ENCODE measurements at regions not wholly inside any gene's neighbourhood (a gene's known extent, or its start where the extent isn't known, plus 50 kb on each side); places are given as distances from the start of the nearest gene placed in this dataset.

DNA sequence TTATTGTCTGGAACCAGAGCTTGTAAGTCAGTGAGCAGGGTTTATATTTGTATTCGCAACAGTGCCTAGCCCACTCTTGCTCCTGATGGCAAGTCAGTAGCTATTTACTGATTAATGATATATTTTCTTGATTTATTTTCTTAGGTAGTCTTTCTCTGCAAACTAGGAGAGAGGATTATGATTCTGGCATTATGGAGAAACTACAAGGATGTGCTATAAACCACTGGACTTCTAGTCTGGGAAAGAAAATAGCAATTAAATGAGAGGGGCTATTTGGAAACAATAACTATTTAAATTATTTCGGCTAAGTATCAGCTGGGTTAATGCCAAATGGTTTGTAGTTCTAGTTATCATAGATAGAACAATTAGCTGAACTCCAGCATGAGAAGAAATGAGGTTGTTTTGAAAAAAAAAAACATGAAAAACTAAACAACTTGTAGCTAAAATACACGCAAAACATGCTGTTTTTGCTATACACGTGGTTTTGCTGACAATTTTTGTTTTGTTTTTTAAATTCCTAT is 304.9 kb upstream of the TCF21 start:
- no peak for DNase-seq

DNA sequence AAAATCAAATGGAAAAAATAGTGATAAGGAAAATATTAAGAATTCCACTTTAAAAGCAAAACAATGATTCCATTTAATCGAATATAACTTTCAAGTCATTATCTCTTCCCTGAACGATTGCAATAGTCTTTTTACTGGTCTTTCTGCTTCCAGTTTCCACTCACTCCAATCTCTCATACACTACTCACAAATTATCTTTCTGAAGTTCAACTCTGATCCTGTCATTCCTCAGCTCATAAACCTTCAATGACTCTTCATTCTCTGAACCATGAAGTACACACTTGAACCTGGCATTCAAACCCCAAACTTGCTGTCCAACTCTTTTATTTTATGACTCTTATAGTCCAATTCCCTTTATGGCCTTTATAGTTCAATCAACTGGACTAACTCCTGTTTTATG is 304.1 kb upstream of the TCF21 start:
- no peak for DNase-seq

DNA sequence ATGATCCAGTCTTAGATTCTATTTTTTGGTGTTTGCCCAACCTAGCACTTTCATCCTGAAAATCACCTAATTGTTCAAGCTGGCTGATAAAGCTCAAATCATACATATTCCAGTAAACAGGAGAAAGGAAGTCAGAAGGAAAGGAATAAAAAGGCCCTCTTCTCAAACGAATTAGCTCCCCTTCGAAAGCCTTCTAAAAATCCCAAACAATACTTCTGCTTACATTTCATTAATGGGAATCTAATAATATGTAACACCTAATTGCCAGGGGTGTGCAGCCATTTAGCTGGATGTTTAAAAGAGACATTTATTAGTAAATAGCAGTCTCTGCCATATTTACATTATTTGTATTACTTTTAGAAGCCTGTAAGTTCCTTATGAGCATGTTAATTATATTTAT is 302.9 kb upstream of the TCF21 start:
- no peak for DNase-seq

DNA sequence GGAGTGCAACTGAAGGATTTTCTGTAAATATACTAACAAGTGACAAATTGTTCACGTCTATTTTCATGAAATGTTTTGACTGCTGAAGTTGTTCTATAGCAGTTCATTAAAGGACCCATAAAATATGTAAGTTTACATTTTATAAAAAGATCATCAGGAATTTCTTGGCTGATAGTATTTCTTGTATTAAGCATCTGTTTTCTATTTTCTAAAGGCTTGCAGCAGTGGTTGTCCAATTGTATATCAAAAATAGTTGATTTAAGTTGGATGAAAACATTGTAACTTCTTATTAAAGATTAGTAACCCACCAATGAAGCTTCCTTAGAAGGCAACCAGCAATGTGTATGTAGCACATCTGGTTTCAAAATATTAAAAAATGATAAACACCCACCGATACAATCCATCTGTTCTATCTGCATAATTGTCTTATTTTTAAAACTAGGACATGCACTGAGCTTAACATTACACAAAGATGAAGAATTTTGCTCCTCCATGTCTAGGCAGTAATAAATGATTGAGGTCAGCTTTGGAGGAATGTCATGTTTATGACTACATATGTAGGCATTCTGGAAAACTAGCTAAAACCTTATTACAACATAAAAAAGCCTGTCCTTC is 301.3 kb upstream of the TCF21 start:
- DNase-seq = no peak

DNA sequence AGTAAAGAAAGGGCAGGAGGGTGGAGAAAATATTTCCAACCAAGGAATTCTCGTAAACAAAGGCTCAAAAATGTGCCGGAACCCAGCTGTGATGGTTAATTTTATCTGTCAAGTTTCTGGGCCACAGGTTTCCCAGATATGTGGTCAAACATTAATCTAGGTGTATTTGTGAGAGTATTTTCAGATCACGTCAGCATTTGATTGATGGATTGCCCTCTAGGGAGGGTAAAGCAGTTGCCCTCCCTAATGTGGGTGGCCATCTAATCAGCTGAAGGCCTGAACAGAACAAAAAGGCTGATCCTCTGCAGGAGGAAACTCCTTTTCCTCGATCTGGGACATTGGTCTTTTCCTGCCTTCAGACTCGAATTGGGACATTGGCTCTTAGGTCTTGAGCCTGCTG is 298.7 kb upstream of the TCF21 start:
- DNase-seq = no peak

DNA sequence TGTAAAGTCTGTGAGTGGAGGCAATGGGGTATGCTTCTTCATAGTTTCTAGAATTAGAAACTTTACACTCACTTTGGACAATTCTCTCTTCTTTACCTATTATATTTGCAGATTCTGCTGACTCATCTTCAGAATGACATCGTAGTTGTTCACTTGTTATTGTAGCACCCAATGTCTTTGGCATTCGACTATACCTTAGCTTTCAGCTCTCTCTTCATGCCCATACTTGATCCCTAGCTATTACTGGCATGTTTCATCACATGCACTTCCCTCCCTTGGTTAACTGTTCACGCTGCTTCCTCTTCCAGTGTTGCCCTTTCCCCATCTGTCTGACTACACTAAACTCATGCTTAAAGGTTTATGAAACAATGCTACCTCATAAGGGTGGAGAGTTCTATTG is 298.1 kb upstream of the TCF21 start:
- DNase-seq = no peak

DNA sequence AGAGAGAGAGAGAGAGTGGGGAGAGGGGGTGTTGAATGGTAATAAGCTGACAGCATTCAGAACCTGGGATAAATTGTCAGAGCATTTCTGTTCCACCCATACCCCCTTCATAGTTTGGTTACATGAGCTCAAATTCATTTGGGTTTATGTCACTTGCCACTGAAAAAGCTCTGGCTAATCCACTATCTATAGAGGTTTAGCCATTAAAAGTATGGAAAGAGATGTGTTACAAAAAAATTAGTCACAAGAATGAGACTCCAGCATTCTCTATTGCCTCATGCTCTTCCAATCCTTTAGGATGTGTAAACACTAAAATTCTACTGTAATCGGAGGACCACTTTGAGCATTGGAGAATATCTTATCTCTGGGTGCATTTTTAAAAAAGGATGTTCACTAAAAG is 297.6 kb upstream of the TCF21 start:
- DNase-seq = no peak

DNA sequence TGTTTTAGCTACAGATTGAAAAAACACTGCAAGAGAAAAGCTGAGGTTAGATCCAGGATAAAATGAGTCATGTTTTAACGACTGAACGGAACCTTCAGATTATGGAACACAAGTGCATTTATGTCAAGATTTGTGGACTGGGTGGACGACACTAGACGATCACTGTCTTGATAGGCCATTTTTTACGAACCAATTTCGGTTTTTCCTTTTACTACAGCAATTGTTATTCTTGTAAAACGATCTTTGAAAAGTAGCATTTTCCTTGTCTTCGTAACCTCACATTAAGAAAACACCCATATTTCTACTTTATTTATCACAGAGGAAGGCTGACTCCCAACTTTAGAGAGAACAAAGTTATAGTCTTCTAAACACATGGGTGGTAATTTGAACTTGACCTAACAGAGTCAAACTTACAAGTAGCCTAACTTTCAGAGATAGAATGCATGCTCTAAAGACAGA is 294.2 kb upstream of the TCF21 start:
- no peak for DNase-seq

DNA sequence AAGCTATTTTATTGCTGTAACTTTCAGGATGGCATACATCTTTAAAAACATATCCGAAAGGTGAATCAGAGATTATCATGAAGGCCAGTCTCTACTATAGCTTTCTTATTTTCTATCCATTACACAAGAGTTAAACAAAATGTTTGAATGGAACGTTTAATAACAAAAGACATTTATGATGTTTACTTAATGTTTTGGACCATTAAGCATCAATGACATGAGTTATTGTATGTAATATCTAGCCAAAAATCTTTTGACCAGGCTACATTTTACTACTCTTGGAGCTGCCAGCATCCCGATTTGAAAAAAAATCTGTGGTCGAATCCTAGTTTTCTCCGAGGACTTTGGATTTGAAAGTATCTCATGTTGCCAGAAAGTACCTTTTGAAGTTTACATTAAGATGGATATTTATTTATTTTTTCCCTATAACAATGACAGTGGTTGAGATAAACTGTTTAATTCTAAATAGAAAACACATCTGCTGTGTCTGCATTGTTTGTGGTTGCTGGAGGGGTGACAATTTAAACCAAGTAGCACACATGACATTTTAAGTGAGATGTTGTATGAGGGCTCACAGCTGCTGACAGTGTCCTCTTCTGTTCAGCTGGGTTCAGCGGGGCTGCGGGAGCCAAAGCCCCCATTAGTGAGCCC is 293.7 kb upstream of the TCF21 start:
- no peak for DNase-seq

DNA sequence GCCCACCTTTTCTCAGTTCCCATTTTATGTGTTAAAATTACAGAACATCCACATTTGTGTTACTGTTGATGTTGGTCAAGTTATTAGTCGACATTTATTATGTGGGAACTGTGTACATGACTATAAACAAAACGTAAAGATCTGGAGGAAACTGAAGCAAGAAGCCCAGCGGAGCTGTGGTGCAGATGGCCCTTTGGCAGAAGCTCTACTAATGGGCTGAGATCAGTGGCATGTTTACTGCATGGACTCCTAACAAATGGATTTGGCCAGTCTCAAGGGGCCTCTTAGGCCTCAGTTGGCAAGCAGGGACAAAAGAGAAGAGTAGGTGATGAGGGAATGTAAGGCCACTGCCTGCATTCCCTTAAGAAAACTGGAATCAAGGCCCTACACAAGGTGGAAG is 282.1 kb upstream of the TCF21 start:
- no peak for DNase-seq

DNA sequence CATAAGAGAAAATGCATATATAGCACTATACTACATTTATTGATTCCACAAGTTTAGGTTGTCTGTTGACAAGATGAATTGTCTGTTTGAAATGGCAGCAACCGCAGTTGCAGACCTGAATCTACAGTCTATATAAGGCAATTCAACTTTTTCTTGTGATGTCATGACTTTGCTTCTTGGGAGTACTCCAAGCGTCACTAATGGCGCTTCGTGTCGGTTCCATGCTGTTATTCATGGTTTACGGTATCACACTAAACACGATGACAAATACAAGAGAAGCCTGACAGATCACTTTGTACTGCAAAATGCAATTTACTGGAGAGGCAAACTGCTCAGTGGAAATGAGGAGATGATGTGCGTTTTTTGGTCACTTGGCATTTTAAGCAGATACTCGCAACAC is 280.3 kb upstream of the TCF21 start:
- no peak for DNase-seq

DNA sequence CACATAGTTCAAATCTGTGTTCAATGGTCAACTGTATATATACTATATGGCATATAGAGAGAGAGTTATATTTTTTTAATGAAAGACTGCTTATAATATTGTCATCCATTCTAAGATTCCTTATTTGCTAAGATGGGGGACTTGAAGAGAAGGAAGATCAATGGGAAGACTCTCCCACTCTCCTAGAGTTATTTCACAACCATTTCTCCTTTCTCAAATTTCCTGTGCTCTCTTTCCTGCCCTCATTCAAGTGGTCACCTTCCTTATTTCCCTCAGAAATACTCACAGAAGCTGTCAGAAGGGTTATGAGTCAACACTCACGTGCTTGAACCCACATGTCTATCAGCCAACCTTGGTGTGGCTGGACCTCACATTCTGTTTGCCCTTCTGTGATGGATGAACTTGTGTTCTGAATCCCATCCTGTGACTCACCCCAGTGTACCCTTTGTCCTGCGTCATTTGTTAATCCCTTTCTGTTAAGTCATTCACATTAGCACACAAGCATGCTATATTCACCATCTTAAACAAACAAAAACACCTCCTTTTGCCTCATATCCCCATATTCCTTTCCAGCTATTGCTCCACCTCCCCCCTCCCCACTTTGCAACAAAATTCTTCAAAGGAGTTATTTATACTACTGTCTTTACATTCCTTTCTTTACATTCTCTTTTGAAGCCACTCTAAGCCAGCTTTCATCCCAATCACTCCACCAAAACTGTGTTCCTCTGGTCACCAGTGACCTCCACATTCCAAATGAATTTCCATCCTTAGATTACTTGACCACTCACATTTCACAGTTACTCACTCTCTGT is 279.3 kb upstream of the TCF21 start:
- DNase-seq = no peak

DNA sequence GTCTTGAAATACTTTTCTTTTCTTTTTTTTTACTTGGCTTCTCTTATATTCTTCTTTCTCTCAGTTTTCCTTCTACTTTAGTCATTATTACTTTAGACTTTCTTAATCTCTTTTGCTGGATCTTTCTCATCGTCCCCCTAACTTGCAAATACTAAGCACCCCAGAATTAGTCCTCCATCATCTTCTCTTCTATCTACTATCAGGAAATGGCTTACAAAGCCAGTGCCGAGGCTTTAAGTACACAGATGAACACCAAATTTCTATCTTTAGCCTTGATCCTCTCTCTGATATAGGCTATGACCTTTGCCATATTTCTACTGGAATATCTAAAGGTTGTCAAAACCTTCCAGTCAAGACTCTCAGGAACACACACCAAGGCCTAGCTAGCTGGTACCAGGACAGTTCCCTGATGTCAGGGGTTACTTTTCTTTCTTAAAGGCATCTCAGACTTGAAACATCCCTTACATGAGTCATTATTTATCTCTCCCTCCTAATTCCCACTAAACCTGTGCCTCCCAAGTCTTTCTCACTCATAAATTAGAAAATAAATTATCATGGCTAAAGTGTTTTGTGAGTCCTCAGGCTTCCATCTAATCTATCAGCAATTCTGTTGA is 278.6 kb upstream of the TCF21 start:
- no peak for DNase-seq

DNA sequence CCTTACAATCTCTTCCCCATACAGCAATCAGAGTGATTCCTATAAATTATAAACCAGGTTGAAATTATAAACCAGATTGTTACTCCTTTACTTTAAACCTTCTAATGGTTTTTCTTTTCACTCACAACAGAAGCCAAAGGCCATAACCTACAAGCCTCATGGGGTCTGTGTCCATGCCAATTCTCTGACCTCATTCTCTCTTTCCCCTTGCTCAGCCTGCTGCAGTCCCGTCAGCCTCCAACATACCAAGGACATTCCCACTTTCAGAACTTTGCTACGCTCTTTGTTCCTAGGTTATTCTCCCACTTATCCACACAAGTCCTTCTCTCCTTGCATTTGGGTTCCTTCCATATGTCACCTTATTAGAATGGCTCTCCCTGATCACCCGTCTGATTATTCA is 277.9 kb upstream of the TCF21 start:
- DNase-seq = no peak

DNA sequence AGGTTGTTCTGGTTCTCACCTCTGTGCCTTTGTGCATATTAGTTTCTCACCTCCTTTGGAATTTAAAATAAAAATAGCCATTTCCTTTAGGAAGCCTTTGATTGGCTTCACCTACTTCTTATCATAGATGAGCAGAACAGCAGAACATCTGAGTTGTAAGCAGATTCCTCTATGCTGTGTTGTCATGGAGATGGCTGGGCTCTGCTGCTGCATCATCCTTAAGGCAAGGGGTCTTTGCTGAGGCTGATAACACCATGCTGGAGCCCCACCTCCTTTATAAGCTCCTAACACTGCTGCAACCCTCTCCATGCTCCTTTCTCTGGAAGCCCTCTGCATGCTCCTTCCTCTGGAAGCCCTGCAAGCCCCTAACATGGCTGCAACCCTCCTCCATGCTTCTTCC is 276.5 kb upstream of the TCF21 start:
- no peak for DNase-seq

DNA sequence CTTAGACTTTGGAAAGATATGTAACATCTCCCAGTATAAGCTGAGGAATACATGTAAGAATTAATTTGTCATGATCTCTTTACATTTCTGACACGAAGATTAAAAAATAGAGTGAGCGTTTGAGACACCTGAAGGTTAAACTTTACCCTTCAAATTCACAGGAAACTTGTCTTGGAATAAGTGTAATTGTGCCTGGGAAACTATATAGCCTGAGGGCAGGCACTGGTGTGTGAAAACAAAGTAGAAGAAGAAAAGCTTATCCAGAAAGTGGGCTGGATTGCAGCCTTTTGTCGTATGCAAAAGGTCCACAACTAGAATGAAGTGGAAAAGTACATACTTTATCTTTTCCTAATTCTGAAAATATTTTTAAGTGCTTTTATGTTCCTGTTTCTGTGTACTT is 275.7 kb upstream of the TCF21 start:
- no peak for DNase-seq

DNA sequence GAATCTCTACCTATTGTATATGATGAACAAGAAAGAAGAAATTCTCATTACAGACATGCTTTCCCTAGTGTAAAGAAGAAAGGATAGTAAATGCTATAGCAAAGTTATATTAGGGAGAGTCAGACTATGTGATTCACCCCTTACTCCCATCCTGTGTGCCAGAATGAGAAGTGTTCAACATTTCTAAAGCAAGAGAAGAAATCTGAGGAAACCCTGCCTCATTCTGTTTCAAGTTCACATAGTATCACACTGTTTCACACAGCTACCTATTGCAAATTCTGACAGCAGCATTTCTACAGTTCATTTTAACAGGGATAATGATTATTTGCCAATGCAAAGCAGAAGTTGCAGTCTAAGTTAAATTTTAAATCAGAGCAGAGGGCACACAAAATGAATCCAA is 267.2 kb upstream of the TCF21 start:
- DNase-seq = no peak

DNA sequence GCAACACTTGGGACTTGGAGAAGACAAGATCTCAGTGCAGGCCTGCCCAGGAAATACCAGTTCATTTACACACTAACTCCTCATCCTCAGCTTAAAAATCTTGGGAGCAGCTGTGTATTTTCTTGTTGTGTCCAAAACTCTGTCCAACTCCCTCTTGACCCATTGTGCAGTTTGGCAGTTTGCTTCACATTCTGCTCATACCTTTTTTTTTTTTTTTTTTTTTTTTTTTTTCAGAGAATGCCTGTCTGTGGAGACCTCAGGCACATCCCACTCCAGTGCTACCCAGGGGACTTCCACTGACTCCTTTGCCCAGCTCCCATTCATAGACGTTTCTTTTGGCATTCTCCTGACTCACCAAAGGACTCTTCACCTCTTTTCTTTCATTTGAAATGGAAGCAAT is 265.8 kb upstream of the TCF21 start:
- DNase-seq = no peak

DNA sequence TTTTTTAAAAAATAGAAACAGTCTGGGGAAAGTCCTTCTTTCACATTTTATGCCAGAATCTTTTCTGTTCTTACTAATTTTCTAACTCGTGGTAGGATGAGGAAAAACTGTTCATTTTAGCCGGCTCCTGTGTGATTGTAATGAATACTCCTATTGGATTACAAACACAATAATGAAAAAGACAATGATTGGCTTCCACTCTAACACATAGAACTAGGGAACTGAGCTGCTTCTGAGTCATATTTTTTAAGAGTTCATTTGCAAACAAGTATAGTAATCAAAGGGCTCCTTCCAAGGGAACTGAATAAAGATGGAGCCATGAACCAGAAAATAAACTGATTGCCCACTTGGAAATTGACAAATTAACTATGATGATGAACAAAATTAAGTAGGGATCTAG is 265.3 kb upstream of the TCF21 start:
- DNase-seq = no peak

DNA sequence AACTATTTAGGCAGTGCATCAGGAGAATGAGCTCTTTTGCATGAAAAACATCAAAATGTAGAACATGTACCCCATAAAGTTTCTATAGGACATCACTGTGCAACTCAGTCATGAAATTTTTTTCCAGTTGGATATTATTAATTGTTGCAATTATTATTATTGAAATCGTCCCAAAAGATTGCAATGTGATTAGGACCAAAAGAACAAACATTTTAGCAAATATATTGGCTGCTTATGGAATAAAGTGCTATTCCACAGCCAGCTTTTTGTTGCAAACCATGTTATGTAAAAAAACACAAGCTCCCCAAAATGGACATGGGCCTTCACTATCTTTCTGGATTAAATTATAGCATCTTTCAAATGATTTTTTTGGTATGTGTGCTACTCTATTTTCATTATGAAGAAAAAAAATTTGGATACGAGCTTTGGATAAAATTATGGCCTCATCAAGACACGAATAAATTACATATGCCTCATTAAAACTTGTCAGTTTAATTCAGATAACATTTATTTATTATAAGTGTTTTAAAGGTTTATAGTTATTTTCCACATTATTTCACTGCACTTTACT is 262.7 kb upstream of the TCF21 start:
- DNase-seq = no peak

DNA sequence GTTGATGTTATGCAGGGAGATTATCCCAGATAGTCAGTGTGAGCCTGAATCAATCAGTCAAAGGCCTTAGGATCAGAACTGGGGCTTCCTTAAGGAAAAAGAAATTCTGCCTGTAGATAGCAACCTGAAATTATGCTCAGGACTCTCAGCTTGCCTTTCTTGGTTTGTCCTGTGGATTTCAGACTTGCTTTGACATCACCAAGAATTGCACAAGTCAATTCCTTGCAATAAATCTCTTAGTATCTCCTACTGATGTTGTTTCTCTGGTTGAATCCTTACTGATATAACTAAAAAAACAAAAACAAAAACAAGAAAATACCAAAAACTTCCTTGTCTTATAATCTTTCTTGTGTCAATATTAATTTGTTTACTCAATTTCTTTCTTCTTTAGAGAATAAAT is 258.9 kb upstream of the TCF21 start:
- DNase-seq = no peak

DNA sequence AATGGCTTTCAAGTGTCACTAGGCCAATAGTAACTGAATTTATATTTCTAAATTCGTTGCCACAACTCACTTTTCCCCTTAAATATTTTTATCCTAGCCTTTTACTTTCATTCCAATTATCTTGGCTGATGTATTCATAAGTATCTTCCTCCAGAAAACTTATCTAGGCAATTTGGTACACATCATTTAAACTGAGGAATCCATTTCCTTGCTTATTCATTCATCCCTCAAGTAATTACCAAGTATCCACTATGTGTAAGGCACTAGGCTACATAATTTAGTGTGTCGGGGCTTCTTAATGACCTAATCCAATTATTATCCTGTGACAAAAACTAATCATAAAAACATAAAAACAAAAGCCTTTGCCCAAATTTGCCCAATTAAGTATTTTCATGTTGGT is 258.3 kb upstream of the TCF21 start:
- no peak for DNase-seq
